Left renal pelvis (tissue), 4 donors: ENCODE measurements at regions not wholly inside any gene's neighbourhood (a gene's known extent, or its start where the extent isn't known, plus 50 kb on each side); places are given as distances from the start of the nearest gene placed in this dataset.
"Not testable (repeated sequence)": the region's sequence is repeated elsewhere in the genome, so short reads cannot be mapped to it uniquely, and the experiment has no call there.

ENCODE experiments used
- DNase-seq, 4 donors: peaks; one replicate each; pipeline ENCODE4 v3.0.0-alpha.2; 2013; ENCODE audit warnings: low read depth in 4 of 4, low spot score in 3 of 4

- no peak for DNase-seq
These were observed 532.4 kb upstream of the ITGA1 start for GRCh38 chr5:52255308-52255707.

DNA sequence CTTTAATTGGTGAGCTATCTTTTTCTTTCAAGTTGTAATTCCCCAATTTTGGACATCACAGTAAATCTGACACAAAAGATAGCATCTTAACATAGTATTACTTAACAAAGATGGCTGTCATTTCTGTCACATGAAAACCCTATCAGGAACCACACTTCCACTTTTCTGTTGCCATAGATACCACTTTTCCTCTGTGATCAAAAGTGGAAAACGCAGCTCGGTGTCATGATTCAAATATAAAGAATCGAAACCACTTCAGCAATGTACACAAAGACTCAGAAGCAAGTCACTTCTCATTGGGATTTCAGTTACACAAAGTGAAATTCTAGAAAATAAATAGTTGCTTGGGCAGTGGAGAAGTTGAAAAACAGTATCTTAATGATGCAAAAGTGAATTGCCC is 524.9 kb upstream of the ITGA1 start:
- DNase-seq: no peak

- peak in 3 of 4 donors; percentile 7 to 36 (median 16) for DNase-seq
These were observed 518.3 kb upstream of the ITGA1 start for GRCh38 chr5:52269401-52269800.

GRCh38 chr5:52269859-52270258 is 517.9 kb upstream of the ITGA1 start:
- DNase-seq: no peak

GRCh38 chr5:52275639-52276038 is 512.1 kb upstream of the ITGA1 start:
- DNase-seq: no peak

DNA sequence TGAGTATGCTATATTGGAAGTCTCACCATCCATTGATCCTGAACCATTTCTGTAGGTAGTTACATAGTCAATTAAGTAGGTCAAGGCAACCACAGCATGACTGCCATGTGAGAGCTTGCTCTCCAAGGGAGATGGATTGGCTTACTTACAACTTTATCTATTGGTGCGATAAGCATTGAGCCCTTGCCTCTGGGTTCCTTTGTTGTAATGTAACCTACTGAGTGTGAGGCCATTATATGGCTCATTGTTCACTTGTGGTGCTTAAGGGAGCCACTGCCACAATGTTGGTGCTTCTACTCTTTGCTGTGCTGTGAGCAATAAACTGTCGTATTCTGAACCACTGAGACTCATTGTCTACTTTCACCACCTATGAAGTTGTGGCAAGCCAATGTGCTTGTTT is 510.6 kb upstream of the ITGA1 start:
- no peak for DNase-seq

GRCh38 chr5:52282647-52283046 is 505.1 kb upstream of the ITGA1 start:
- no peak for DNase-seq

DNA sequence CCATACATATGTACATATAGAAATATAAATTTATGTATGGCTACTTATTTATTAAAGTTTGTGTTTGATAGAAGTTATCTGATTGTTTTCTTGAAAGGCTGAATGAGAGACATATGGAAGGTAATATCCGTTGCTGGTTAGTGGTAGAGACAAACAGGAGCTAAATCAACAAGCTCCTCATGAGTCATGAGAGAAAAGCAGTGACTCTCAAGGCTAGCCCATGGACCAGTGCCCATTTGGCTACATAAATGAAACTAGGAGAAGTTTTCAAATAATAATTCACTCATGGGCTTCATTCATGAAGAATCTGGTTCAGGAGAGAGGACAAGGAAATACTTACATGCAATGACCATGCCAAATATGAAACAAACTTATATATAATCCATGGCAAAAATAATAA is 504.5 kb upstream of the ITGA1 start:
- no peak for DNase-seq

- no peak for DNase-seq
These were observed 486.9 kb upstream of the ITGA1 start for GRCh38 chr5:52300703-52301372.

- not testable (repeated sequence) for DNase-seq
These were observed 482.9 kb upstream of the ITGA1 start for GRCh38 chr5:52304816-52305215.

- no peak for DNase-seq
These were observed 459.4 kb upstream of the ITGA1 start for GRCh38 chr5:52328220-52328806.

- no peak for DNase-seq
These were observed 456.0 kb upstream of the ITGA1 start for GRCh38 chr5:52331725-52332124.

DNA sequence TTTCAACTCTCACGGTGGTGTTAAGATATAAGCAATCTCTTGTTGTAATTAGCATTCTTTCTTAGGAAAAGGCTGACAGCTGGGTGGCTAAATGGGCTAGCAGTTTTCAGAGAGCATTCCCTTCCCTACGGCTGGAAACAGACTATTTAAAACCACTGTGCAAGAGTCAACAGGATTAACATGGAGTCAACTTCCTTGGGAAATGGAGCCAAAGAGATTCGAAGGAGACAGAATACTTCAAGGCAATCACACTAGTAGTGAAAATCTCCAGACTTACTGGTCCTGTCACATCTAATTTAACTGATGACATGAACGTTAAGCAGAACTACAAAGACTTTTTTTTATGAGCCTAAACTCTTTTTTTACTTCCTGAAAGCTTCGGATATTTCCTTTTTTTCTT is 453.3 kb upstream of the ITGA1 start:
- no peak for DNase-seq

GRCh38 chr5:52339285-52339684 is 448.4 kb upstream of the ITGA1 start:
- DNase-seq: no peak

DNA sequence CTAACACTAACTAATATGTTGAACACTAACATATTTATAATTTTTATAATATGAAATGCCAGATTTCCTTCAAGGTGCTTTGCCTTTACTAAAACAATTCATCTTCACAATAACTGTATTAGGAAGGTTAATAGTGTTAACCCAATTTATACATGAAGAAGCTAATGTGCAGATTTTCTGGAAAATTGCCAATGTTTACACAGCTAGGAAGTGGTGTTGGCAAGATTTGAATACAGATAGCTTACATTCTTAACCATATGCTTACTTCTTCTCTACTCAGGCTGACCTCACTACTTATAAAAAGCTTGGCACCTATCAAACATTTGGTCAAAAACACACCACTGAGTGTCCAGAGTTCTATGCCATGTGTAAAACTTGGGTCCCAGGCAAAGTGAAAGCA is 445.4 kb upstream of the ITGA1 start:
- no peak for DNase-seq

DNA sequence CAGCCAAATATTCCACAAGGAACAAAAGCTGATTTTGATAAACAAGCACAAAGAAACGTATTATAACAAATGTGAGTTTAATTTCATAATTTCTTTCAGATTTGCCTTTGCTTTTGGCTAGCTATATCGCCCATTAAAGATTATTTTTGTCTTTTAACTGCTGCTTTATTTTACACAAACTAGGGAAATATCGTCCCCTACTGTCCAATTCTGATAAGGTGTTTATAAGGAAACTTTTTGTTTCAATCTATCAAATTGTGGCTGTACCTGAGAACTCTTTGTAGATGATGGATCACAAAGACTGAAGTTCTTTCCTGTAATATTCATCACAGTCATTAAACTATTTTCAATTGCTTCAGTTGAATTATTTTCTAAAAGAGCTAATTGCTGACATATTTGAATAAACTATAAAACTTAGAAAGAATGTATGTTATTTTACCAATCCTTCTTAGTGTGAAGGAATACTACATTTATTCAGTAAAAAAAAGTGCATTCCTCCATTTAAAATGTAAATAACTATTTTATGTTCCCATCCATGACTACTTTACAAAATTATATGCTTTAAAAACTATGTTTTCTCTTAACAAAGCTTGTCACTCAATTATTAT is 431.3 kb upstream of the ITGA1 start:
- no peak for DNase-seq

GRCh38 chr5:52359261-52359660 is 428.5 kb upstream of the ITGA1 start:
- no peak for DNase-seq

DNA sequence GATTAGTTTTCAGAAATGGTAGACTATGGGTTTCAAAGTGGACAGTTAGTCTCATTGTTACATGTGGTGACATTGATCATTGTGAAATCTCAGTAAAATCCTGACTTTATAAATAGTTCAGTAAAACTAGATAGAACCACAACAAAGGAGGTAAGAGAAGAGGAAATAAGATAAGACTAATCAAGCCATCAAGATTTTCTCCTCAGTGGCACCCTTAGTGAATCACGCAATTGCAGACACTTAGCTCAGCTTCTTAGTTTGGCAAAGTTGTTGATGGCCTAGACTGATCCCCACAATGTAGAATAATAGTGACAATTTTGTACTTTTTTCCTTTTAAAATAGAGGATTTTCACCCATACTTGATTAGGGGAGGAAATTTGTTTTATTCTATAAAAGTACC is 426.7 kb upstream of the ITGA1 start:
- no peak for DNase-seq

DNA sequence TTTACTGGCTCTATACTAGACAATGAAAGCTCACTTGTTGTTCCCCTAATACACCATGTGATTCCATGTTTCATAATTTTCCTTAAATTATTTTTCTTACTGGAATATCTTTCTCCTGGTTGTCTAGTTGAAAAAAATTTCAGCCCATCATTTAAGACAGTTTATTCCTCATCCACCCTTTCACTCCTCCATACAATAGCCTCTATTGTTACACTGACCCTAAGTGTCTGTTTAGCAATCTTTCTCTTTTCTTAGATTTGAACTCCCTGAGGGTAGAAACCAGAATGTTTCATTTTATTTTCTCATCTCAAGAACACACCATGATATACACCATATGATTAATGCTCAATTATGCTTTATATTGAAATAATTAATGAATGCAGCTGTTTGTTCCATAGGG is 413.4 kb upstream of the ITGA1 start:
- DNase-seq: no peak

DNA sequence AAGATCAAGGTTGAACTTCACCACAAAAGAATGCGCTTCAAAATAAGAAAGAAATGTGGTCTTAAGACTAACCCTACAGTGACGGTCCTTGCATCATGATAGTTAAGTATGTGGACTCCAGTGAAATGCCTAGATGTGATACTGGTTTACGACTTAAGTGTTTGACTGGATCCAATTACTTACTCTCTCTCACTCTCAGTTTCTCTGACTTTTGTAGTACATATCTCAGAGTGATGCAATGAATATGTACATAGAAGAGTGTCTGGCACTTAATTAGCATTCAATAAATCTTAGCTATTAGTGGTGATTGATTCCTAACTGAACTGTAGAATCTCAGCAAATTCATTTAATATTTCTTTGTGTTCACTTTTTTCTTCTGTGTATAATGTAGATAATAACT is 411.7 kb upstream of the ITGA1 start:
- DNase-seq: no peak

DNA sequence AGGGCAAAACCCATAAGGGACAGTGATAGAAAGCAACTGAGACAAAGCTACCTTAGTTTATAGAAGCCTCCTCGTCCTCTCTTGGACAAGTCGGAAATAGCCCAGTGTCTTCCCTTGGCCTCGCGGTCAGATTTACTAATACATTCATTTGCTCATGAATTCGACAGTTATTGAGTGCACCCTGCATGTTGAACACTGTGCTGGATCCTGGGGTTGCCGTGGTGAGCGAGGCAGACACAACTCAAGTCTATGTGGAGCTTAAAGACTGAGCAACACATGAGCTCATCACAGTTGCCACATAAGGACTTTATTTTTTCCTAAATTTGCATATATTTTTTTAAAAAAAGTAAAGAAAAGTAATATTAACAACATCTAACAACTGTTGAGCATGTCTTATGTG is 411.1 kb upstream of the ITGA1 start:
- DNase-seq: no peak

DNA sequence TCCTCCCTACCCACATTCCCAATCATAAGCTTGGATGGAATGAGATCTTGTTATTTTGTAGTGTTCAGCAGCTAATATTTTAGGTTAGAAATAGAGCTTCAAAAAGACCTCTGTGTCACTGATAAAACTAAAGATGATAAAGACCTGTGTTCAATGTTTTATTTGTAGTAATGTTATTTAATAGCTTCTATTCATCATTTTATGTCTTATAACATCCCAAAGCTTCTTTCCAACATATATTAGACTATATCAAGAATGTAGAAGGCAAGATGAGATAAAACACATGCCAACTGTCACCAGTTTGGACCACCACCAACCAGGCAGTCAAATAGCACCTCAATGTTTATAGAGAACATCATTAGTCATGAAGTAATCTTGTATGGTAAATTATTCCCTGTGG is 409.5 kb upstream of the ITGA1 start:
- no peak for DNase-seq
